Trophoblast cell (in vitro differentiated cells and primary cell): ENCODE measurements at regions not wholly inside any gene's neighbourhood (a gene's known extent, or its start where the extent isn't known, plus 50 kb on each side); places are given as distances from the start of the nearest gene placed in this dataset.
"Not testable (repeated sequence)": the region's sequence is repeated elsewhere in the genome, so short reads cannot be mapped to it uniquely, and the experiment has no call there.

ENCODE experiments used
- DNase-seq, 2 donors: peaks; one replicate each; pipeline ENCODE4 v3.0.0-alpha.2; 2016
- H2AFZ ChIP-seq: 2 replicates; pipeline ENCODE4 v1.6.1; 2013; ENCODE audit warnings: low read length, moderate library complexity, mild to moderate bottlenecking; ENCODE audit not compliant: insufficient read depth, poor library complexity
- H2AK5ac ChIP-seq: 2 replicates; pipeline ENCODE4 v1.6.1; 2013; ENCODE audit warnings: mild to moderate bottlenecking, low read length
- H2BK120ac ChIP-seq: 2 replicates; pipeline ENCODE4 v1.6.1; 2013; ENCODE audit warnings: low read length, mild to moderate bottlenecking, moderate library complexity; ENCODE audit not compliant: insufficient read depth, poor library complexity
- H2BK12ac ChIP-seq: 2 replicates; pipeline ENCODE4 v1.6.1; 2013; ENCODE audit warnings: mild to moderate bottlenecking, low read length, moderate library complexity
- H2BK5ac ChIP-seq: 2 replicates; pipeline ENCODE4 v1.6.1; 2013; ENCODE audit warnings: low read length, low read depth, moderate library complexity, mild to moderate bottlenecking; ENCODE audit not compliant: poor library complexity
- H3K14ac ChIP-seq: 2 replicates; pipeline ENCODE4 v1.6.1; 2013; ENCODE audit warnings: mild to moderate bottlenecking, low read length
- H3K18ac ChIP-seq: 2 replicates; pipeline ENCODE4 v1.6.1; 2013; ENCODE audit warnings: mild to moderate bottlenecking, low read length
- H3K23ac ChIP-seq: 2 replicates; pipeline ENCODE4 v1.6.1; 2013; ENCODE audit warnings: low read length
- H3K27ac ChIP-seq: 2 replicates; pipeline ENCODE4 v1.5.1; 2013; ENCODE audit warnings: low read depth, mild to moderate bottlenecking, inconsistent platforms, low read length, moderate library complexity
- H3K27me3 ChIP-seq: 2 replicates; pipeline ENCODE4 v1.6.1; 2013; ENCODE audit warnings: inconsistent platforms, mild to moderate bottlenecking, low read length, moderate library complexity; ENCODE audit not compliant: insufficient read depth
- H3K36me3 ChIP-seq, 2 experiments: 1 replicate in 1 of 2; 2 replicates in 1 of 2; pipeline ENCODE4 v1.6.1; 2013; ENCODE audit warnings: low read length in 2 of 2, mild to moderate bottlenecking in 2 of 2, moderate library complexity in 1 of 2; ENCODE audit not compliant: insufficient read depth in 2 of 2, control insufficient read depth in 1 of 2
- H3K4ac ChIP-seq: 2 replicates; pipeline ENCODE4 v1.6.1; 2013; ENCODE audit warnings: low read depth, mild to moderate bottlenecking, low read length, moderate library complexity
- H3K4me1 ChIP-seq, 2 experiments: 1 replicate in 1 of 2; 2 replicates in 1 of 2; pipeline ENCODE4 v1.6.1; 2013; ENCODE audit warnings: low read length in 2 of 2, mild to moderate bottlenecking in 2 of 2, moderate library complexity in 1 of 2; ENCODE audit not compliant: insufficient read depth in 2 of 2, control insufficient read depth in 1 of 2
- H3K4me2 ChIP-seq: 2 replicates; pipeline ENCODE4 v1.6.1; 2013; ENCODE audit warnings: inconsistent platforms, mild to moderate bottlenecking, low read length, moderate library complexity
- H3K4me3 ChIP-seq: 2 replicates; pipeline ENCODE4 v1.5.1; 2013; ENCODE audit warnings: mild to moderate bottlenecking, low read depth, low read length, inconsistent platforms
- H3K79me1 ChIP-seq: one replicate; pipeline ENCODE4 v1.6.1; 2013; ENCODE audit warnings: low read length
- H3K79me2 ChIP-seq: 2 replicates; pipeline ENCODE4 v1.6.1; 2013; ENCODE audit warnings: low read length, mild to moderate bottlenecking; ENCODE audit not compliant: control insufficient read depth, insufficient read depth, poor library complexity
- H3K9ac ChIP-seq: 2 replicates; pipeline ENCODE4 v1.6.1; 2013; ENCODE audit warnings: mild to moderate bottlenecking, low read length
- H3K9me3 ChIP-seq: 2 replicates; pipeline ENCODE4 v1.6.1; 2013; ENCODE audit warnings: low read depth, mild to moderate bottlenecking, control low read depth, inconsistent platforms, low read length; ENCODE audit not compliant: insufficient read depth
- H4K12ac ChIP-seq: 2 replicates; pipeline ENCODE4 v1.6.1; 2013; ENCODE audit warnings: low read depth, mild to moderate bottlenecking, low read length, moderate library complexity
- H4K8ac ChIP-seq: 2 replicates; pipeline ENCODE4 v1.6.1; 2013; ENCODE audit warnings: low read depth, mild to moderate bottlenecking, low read length, moderate library complexity
- H4K91ac ChIP-seq: one replicate; pipeline ENCODE4 v1.6.1; 2013; ENCODE audit warnings: low read depth, mild to moderate bottlenecking, low read length, moderate library complexity
- WGBS: extraction: QIAGEN DNeasy Blood & Tissue Kit; methylation state at CpG from one replicate; pipeline ENCODE4 v1.1.7; 2013; ENCODE audit warnings: missing lambda C conversion rate; ENCODE audit not compliant: insufficient read length, insufficient coverage; ENCODE audit errors: extremely low coverage; 5-methylcytosine and 5-hydroxymethylcytosine counted together

DNA sequence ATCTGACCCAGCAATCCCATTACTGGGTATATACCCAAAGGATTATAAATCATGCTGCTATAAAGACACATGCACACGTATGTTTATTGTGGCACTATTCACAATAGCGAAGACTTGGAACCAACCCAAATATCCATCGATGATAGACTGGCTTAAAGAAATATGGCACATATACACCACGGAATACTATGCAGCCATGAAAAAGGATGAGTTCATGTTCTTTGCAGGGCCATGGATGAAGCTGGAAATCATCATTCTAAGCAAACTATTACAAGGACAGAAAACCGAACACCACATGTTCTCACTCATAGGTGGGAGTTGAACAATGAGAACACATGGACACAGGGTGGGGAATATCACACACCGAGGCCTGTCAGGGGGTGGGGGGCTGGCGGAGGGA is 390.4 kb downstream of the RAB38 start:
- not testable (repeated sequence) for DNase-seq, H2BK12ac ChIP-seq, H4K12ac ChIP-seq, H3K4me3 ChIP-seq, H3K4me1 ChIP-seq, H2AK5ac ChIP-seq, H4K91ac ChIP-seq, H2AFZ ChIP-seq, H3K4me2 ChIP-seq, H2BK120ac ChIP-seq, H3K36me3 ChIP-seq, H3K27me3 ChIP-seq, H3K18ac ChIP-seq, H3K4ac ChIP-seq, H3K9ac ChIP-seq, H3K9me3 ChIP-seq, H4K8ac ChIP-seq, H3K14ac ChIP-seq, H2BK5ac ChIP-seq, H3K79me2 ChIP-seq, H3K27ac ChIP-seq, H3K79me1 ChIP-seq, H3K23ac ChIP-seq
- WGBS = no CpG with 5 or more reads among the region's 7 CpGs

DNA sequence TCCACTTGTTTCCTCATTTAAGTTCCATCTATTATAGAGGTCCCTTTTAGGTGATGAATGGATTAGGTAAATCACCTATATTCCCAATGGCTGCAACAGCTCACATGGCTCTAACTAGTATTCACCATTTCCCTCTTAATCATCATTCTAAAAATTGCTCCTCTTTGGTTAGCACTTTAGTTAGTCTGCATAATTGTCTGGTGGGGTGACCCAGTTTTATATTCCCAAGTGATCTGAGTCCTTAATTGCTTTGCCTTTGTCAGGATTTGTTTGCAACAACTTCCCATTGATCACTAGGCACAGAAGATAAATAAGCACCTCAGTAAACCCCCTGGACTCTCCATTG is 395.2 kb downstream of the RAB38 start:
- H2BK5ac ChIP-seq = no peak overlapping the region
- no peaks in the 10 kb centered on the region for H3K36me3 ChIP-seq
- no peak overlapping the region for H2AK5ac ChIP-seq
- no peak overlapping the region for H3K23ac ChIP-seq
- H3K27ac ChIP-seq = no peak overlapping the region
- H3K4me2 ChIP-seq = no peak overlapping the region
- H3K79me2 ChIP-seq = no peaks in the 10 kb centered on the region
- H2AFZ ChIP-seq = no peak overlapping the region
- H3K18ac ChIP-seq = no peak overlapping the region
- H4K8ac ChIP-seq = no peak overlapping the region
- no peak overlapping the region for H4K12ac ChIP-seq
- H3K4ac ChIP-seq = no peak overlapping the region
- no peaks in the 10 kb centered on the region for H3K27me3 ChIP-seq
- H3K4me3 ChIP-seq = no peak overlapping the region
- DNase-seq = no peak
- H3K4me1 ChIP-seq = no peaks in the 10 kb centered on the region
- no peaks in the 10 kb centered on the region for H3K9me3 ChIP-seq
- H3K14ac ChIP-seq = no peak overlapping the region
- H3K79me1 ChIP-seq = no peaks in the 10 kb centered on the region
- no peak overlapping the region for H2BK120ac ChIP-seq
- no peak overlapping the region for H2BK12ac ChIP-seq
- no peak overlapping the region for H3K9ac ChIP-seq
- H4K91ac ChIP-seq = no peak overlapping the region

GRCh38 chr11:87779276-87780067 is 395.8 kb downstream of the RAB38 start:
- H2BK120ac ChIP-seq = no peak overlapping the region
- no peaks in the 10 kb centered on the region for H3K4me1 ChIP-seq
- no peaks in the 10 kb centered on the region for H3K27me3 ChIP-seq
- H2BK5ac ChIP-seq = no peak overlapping the region
- no peak overlapping the region for H3K4me2 ChIP-seq
- no peak overlapping the region for H3K14ac ChIP-seq
- no peak overlapping the region for H3K4me3 ChIP-seq
- no CpG with 5 or more reads among the region's 2 CpGs for WGBS
- H2AFZ ChIP-seq = no peak overlapping the region
- H4K91ac ChIP-seq = no peak overlapping the region
- H3K18ac ChIP-seq = no peak overlapping the region
- no peak overlapping the region for H4K8ac ChIP-seq
- no peak for DNase-seq
- no peaks in the 10 kb centered on the region for H3K36me3 ChIP-seq
- H4K12ac ChIP-seq = no peak overlapping the region
- H3K79me2 ChIP-seq = no peaks in the 10 kb centered on the region
- no peak overlapping the region for H2AK5ac ChIP-seq
- no peak overlapping the region for H3K27ac ChIP-seq
- no peaks in the 10 kb centered on the region for H3K79me1 ChIP-seq
- H3K9me3 ChIP-seq = no peaks in the 10 kb centered on the region
- no peak overlapping the region for H3K23ac ChIP-seq
- no peak overlapping the region for H2BK12ac ChIP-seq
- H3K4ac ChIP-seq = no peak overlapping the region
- no peak overlapping the region for H3K9ac ChIP-seq

DNA sequence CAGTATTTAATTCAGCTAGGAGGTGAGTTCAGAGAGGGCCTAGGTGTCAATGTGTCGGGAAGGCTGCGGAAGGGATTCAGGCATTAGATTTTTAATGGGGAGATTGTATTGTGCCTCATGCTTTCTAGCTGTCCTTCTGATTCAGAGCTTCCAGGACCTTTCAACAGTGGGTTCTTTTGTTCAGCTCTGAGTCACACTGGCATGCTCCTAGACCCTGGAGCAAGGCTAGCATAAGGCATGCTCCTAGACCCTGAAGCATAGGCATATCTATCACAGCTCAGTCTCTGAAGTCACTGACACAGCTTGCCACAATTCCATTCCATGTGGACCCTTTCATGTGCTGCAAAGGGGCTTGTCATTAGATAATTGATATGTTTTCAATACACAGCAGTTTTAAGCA is 396.9 kb downstream of the RAB38 start:
- H3K14ac ChIP-seq = no peak overlapping the region
- H3K27me3 ChIP-seq = no peaks in the 10 kb centered on the region
- H2BK120ac ChIP-seq = no peak overlapping the region
- no peaks in the 10 kb centered on the region for H3K79me2 ChIP-seq
- no peak overlapping the region for H3K4me3 ChIP-seq
- H3K9me3 ChIP-seq = no peaks in the 10 kb centered on the region
- no peak overlapping the region for H3K27ac ChIP-seq
- H2AK5ac ChIP-seq = no peak overlapping the region
- no CpG with 5 or more reads among the region's 2 CpGs for WGBS
- no peak overlapping the region for H3K9ac ChIP-seq
- H3K36me3 ChIP-seq = no peaks in the 10 kb centered on the region
- no peak overlapping the region for H4K91ac ChIP-seq
- no peak overlapping the region for H4K8ac ChIP-seq
- no peak for DNase-seq
- no peak overlapping the region for H4K12ac ChIP-seq
- H3K4me1 ChIP-seq = no peaks in the 10 kb centered on the region
- no peaks in the 10 kb centered on the region for H3K79me1 ChIP-seq
- no peak overlapping the region for H2AFZ ChIP-seq
- no peak overlapping the region for H2BK12ac ChIP-seq
- no peak overlapping the region for H3K18ac ChIP-seq
- H2BK5ac ChIP-seq = no peak overlapping the region
- no peak overlapping the region for H3K23ac ChIP-seq
- H3K4ac ChIP-seq = no peak overlapping the region
- no peak overlapping the region for H3K4me2 ChIP-seq
